AG08395 (cell line): ENCODE measurements at regions not wholly inside any gene's neighbourhood (a gene's known extent, or its start where the extent isn't known, plus 50 kb on each side); places are given as distances from the start of the nearest gene placed in this dataset.
"Not testable (repeated sequence)": the region's sequence is repeated elsewhere in the genome, so short reads cannot be mapped to it uniquely, and the experiment has no call there.

Source experiments
- DNase-seq: peaks from one replicate; pipeline ENCODE4 v3.0.0; 2012; ENCODE audit warnings: mixed read lengths, low spot score

GRCh38 chr14:48584031-48584430 lies 908.6 kb upstream of the MDGA2 start:
- no peak for DNase-seq

- DNase-seq: no peak
Measured at GRCh38 chr14:48582938-48583337, 907.5 kb upstream of the MDGA2 start.

- DNase-seq: no peak
Measured at GRCh38 chr14:48580692-48581091, 905.3 kb upstream of the MDGA2 start.

- DNase-seq: no peak
Measured at GRCh38 chr14:48575772-48576171, 900.4 kb upstream of the MDGA2 start.

- no peak for DNase-seq
Measured at GRCh38 chr14:48568688-48569087, 893.3 kb upstream of the MDGA2 start.

- no peak for DNase-seq
Measured at GRCh38 chr14:48568252-48568651, 892.8 kb upstream of the MDGA2 start.

GRCh38 chr14:48563489-48563888 lies 888.1 kb upstream of the MDGA2 start:
- DNase-seq: no peak

GRCh38 chr14:48561438-48561837 lies 886.0 kb upstream of the MDGA2 start:
- not testable (repeated sequence) for DNase-seq

- DNase-seq: no peak
Measured at GRCh38 chr14:48560421-48560820, 885.0 kb upstream of the MDGA2 start.

- no peak for DNase-seq
Measured at GRCh38 chr14:48553443-48553842, 878.0 kb upstream of the MDGA2 start.

GRCh38 chr14:48546996-48547395 lies 871.6 kb upstream of the MDGA2 start:
- no peak for DNase-seq

GRCh38 chr14:48537600-48537999 lies 862.2 kb upstream of the MDGA2 start:
- no peak for DNase-seq

GRCh38 chr14:48536318-48536717 lies 860.9 kb upstream of the MDGA2 start:
- DNase-seq: no peak

- DNase-seq: no peak
Measured at GRCh38 chr14:48527832-48528231, 852.4 kb upstream of the MDGA2 start.

GRCh38 chr14:48526307-48526706 lies 850.9 kb upstream of the MDGA2 start:
- DNase-seq: no peak

GRCh38 chr14:48504921-48505320 lies 829.5 kb upstream of the MDGA2 start:
- no peak for DNase-seq

- DNase-seq: no peak
Measured at GRCh38 chr14:48490756-48491155, 815.4 kb upstream of the MDGA2 start.

- DNase-seq: no peak
Measured at GRCh38 chr14:48473944-48474343, 798.5 kb upstream of the MDGA2 start.

- no peak for DNase-seq
Measured at GRCh38 chr14:48456051-48456450, 780.6 kb upstream of the MDGA2 start.

- no peak for DNase-seq
Measured at GRCh38 chr14:48454887-48455286, 779.5 kb upstream of the MDGA2 start.

GRCh38 chr14:48452437-48452995 lies 777.1 kb upstream of the MDGA2 start:
- no peak for DNase-seq

- no peak for DNase-seq
Measured at GRCh38 chr14:48435221-48435620, 759.8 kb upstream of the MDGA2 start.

GRCh38 chr14:48430805-48431204 lies 755.4 kb upstream of the MDGA2 start:
- no peak for DNase-seq

GRCh38 chr14:48429512-48429911 lies 754.1 kb upstream of the MDGA2 start:
- no peak for DNase-seq
